ENCODE measurements at regions not wholly inside any gene's neighbourhood (a gene's known extent, or its start where the extent isn't known, plus 50 kb on each side); places are given as distances from the start of the nearest gene placed in this dataset.
"Not testable (repeated sequence)": the region's sequence is repeated elsewhere in the genome, so short reads cannot be mapped to it uniquely, and the experiment has no call there.

DNA sequence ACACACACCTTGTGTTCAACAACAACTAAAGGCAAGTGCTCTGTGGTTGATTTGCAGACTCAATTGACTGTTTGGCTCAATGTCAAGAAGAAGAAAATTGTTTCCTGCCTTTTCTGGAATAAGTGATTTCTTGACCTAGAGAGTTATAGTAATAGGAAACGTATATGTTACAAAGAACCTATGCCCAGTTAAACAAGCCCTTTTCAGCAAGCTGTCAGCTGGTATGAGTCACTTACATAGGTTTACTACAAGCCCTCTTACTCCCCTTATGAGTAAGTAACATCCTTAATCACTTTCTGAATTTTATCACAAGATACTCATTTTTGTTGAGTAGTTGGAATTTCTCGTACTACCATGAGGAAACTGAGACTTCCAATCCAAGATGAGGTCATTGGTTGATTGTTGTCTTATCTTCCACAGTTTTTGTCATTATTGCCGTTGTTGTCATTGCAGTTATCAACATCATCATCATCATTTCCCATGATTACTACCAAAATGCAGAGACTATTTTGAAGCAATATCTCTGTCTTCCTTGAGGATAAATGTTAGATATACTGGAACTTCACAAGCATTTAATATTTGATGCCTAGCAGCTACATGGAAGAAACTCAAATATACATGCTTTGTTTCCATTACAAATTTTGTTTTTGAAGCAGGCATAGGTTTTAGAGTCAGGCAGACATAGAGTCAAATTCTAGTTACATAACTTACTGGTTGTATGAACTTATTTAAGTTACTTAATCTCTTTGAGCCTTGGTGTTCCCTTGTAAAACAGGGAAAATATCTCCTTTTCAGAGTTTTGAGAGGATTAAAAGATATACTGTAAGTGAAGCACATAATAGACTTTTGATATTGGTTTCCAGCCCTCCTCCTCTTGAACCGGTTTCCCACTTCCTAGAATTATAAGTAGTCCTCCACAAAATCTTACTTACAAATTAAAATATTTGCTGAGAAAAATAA, 106.0 kb downstream of the RAP2A start:
- ATAC-seq (ENCODE audit: insufficient number of reproducible peaks, low FRiP score, low read depth) (no peak), DNase-seq (ENCODE audit: low spot score) (no peak)
- no peak overlapping the region for H3K4me3 ChIP-seq
- H3K27ac ChIP-seq: no peak overlapping the region
- no peaks in the 10 kb centered on the region for H3K27me3 ChIP-seq (replicated peaks; ENCODE audit: insufficient read depth)
- H3K36me3 ChIP-seq: no peaks in the 10 kb centered on the region
- H3K9me3 ChIP-seq: no peaks in the 10 kb centered on the region
- TF ChIP-seq, protein P1, sequence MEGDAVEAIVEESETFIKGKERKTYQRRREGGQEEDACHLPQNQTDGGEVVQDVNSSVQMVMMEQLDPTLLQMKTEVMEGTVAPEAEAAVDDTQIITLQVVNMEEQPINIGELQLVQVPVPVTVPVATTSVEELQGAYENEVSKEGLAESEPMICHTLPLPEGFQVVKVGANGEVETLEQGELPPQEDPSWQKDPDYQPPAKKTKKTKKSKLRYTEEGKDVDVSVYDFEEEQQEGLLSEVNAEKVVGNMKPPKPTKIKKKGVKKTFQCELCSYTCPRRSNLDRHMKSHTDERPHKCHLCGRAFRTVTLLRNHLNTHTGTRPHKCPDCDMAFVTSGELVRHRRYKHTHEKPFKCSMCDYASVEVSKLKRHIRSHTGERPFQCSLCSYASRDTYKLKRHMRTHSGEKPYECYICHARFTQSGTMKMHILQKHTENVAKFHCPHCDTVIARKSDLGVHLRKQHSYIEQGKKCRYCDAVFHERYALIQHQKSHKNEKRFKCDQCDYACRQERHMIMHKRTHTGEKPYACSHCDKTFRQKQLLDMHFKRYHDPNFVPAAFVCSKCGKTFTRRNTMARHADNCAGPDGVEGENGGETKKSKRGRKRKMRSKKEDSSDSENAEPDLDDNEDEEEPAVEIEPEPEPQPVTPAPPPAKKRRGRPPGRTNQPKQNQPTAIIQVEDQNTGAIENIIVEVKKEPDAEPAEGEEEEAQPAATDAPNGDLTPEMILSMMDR (IDR thresholded peaks at IDR 0.05): no peak
- no peaks in the 10 kb centered on the region for H3K4me1 ChIP-seq (ENCODE audit: control insufficient read depth in 1 of 2, low read depth in 2 of 2)

DNA sequence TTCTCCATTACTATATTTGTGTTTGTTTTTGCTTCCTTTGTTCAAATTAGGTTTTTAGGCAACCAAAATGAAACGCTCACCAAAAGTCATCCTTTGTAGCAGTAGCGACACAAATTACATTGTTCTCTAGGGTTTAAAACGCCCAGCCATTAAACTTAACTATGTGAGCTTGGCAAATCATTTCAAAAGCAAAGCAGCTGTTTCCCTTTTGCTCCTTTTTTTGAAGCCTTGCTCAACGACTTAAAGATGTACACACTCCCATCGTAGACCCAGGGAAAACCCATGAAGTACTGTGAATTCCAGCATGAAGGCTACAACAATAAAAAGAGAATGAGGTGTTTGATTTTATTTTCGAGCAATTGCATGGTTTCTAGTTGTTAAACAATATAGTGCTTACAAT, 106.7 kb downstream of the RAP2A start:
- TF ChIP-seq, protein P1 (IDR thresholded peaks at IDR 0.05): no peak
- no peak for ATAC-seq (ENCODE audit: insufficient number of reproducible peaks, low FRiP score, low read depth)
- H3K27ac ChIP-seq: no peak overlapping the region

DNA sequence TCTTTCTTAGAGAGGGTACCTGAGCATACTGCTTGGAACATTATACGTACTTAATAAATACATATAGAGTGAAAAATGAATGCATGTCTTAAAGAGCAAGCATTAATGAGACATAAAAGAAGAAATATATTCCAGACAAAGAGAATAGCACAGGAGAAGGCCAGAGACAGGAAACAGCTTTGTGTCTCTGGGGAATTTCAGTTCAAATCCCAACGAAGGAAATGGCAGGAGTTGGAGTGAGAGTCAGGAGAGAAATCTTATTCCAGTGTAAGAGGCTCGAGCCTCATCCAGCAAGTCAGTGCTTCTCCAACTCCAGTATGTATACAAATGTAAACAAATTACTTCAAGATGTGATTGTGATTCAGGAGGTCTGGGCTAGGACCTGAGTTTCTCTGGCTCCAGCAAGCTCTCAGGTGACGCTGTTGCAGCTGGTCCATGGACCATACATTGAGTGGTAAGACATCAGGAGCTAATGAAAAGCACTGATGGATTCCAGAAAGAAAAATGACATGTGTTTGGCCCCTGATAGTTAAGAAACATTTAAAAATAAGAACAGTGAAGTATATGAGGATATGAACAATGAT, 108.2 kb downstream of the RAP2A start:
- no peaks in the 10 kb centered on the region for H3K9me3 ChIP-seq
- ATAC-seq (ENCODE audit: insufficient number of reproducible peaks, low FRiP score, low read depth) (no peak), DNase-seq (ENCODE audit: low spot score) (no peak)
- no peaks in the 10 kb centered on the region for H3K27me3 ChIP-seq (replicated peaks; ENCODE audit: insufficient read depth)
- H3K4me1 ChIP-seq (ENCODE audit: control insufficient read depth in 1 of 2, low read depth in 2 of 2): no peaks in the 10 kb centered on the region
- no peak overlapping the region for H3K4me3 ChIP-seq
- H3K27ac ChIP-seq: no peak overlapping the region
- TF ChIP-seq, protein P1 (IDR thresholded peaks at IDR 0.05): no peak
- H3K36me3 ChIP-seq: no peaks in the 10 kb centered on the region

More for the DNA sequence above, 106.7 kb downstream of the RAP2A start:
- H3K4me3 ChIP-seq: no peak overlapping the region
- H3K9me3 ChIP-seq: no peaks in the 10 kb centered on the region
- H3K36me3 ChIP-seq: no peaks in the 10 kb centered on the region
- H3K27me3 ChIP-seq (replicated peaks; ENCODE audit: insufficient read depth): no peaks in the 10 kb centered on the region
- no peak for DNase-seq (ENCODE audit: low spot score)
- no peaks in the 10 kb centered on the region for H3K4me1 ChIP-seq (ENCODE audit: control insufficient read depth in 1 of 2, low read depth in 2 of 2)

DNA sequence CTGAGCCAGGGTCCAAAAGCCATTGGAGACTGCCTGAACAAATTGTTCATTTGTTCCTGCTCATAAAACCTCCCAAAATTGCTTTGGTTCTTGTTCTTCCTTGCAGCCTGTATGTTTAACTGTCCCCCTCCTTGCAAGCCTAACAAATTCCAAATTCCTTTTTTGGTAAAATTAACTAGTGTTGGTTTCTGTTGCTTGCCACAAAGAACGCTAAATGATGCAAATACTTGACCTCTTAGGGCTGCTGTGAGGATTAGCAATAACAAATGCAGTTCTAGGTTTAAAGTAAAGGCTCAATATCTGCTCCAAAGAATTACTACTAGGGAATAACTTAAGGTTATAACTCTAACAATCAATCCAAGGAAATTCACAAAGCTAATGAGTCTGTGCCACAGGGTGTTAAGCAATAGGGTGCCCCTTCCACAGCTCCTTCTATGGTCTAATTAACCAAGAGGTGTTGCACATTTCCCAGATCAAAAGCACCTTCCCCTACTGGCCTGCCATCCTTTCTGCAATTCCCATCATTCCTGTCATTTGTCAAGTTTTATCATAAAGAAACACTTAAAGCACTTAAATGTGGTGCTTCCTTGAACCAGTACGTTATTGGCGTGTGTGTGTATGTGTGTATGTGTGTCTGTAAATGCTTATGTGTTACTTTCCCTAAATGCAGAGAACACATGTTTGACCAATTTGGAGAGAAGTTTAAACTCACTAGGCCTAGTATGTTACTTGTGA, 110.2 kb downstream of the RAP2A start:
- no peaks in the 10 kb centered on the region for H3K27me3 ChIP-seq (replicated peaks; ENCODE audit: insufficient read depth)
- DNase-seq (ENCODE audit: low spot score): no peak
- H3K9me3 ChIP-seq: no peaks in the 10 kb centered on the region
- no peak overlapping the region for H3K27ac ChIP-seq
- TF ChIP-seq, protein P1 (IDR thresholded peaks at IDR 0.05): no peak
- no peak for ATAC-seq (ENCODE audit: insufficient number of reproducible peaks, low FRiP score, low read depth)
- H3K4me3 ChIP-seq: no peak overlapping the region
- no peaks in the 10 kb centered on the region for H3K4me1 ChIP-seq (ENCODE audit: control insufficient read depth in 1 of 2, low read depth in 2 of 2)
- H3K36me3 ChIP-seq: no peaks in the 10 kb centered on the region

DNA sequence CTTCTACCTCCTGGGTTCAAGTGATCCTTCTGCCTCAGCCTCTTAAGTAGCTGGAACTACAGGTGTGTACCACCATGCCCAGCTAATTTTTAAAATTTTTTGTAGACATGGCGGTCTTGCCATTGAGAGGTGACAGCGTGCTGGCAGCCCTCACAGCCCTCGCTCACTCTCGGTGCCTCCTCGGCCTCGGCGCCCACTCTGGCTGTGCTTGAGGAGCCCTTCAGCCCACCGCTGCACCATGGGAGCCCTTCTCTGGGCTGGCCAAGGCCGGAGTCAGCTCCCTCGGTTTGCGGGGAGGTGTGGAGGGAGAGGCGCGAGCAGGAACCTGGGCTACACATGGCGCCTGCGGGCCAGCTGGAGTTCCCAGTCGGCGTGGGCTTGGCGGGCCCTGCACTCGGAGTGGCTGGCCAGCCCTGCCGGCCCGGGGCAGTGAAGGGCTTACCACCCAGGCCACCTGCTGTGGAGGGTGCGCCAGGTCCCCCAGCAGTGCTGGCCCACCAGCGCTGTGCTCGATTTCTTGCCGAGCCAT, 111.1 kb downstream of the RAP2A start:
- not testable (repeated sequence) for H3K4me3 ChIP-seq; H3K27ac ChIP-seq; H3K27me3 ChIP-seq (replicated peaks; ENCODE audit: insufficient read depth); H3K9me3 ChIP-seq; DNase-seq (ENCODE audit: low spot score); H3K36me3 ChIP-seq; H3K4me1 ChIP-seq (ENCODE audit: control insufficient read depth in 1 of 2, low read depth in 2 of 2); ATAC-seq (ENCODE audit: insufficient number of reproducible peaks, low FRiP score, low read depth)

Measured in thoracic aorta (tissue), 2 donors.